Mucosa of rectum (tissue), 2 donors: ENCODE measurements at regions not wholly inside any gene's neighbourhood (a gene's known extent, or its start where the extent isn't known, plus 50 kb on each side); places are given as distances from the start of the nearest gene placed in this dataset.

Experiments
- H3K27ac ChIP-seq, 2 donors: one replicate each; pipeline ENCODE4 v1.7.0; 2013; ENCODE audit warnings: inconsistent platforms in 2 of 2, low read depth in 2 of 2, low read length in 2 of 2
- H3K27me3 ChIP-seq, 2 donors: one replicate each; pipeline ENCODE4 v1.7.0; 2013; ENCODE audit warnings: low read length in 2 of 2; ENCODE audit not compliant: control insufficient read depth in 2 of 2, insufficient read depth in 2 of 2
- H3K36me3 ChIP-seq, 2 donors: one replicate each; pipeline ENCODE4 v1.7.0; 2013; ENCODE audit warnings: low read length in 2 of 2; ENCODE audit not compliant: control insufficient read depth in 2 of 2, insufficient read depth in 2 of 2
- H3K4me1 ChIP-seq, 2 donors: one replicate each; pipeline ENCODE4 v1.7.0; 2013; ENCODE audit warnings: low read length in 2 of 2, mild to moderate bottlenecking in 1 of 2; ENCODE audit not compliant: control insufficient read depth in 2 of 2, insufficient read depth in 2 of 2
- H3K4me3 ChIP-seq, 2 donors: one replicate each; pipeline ENCODE4 v1.7.0; 2013; ENCODE audit warnings: low read length in 2 of 2
- H3K9ac ChIP-seq, 2 donors: one replicate each; pipeline ENCODE4 v1.7.0; 2013; ENCODE audit warnings: low read length in 2 of 2, low read depth in 1 of 2, mild to moderate bottlenecking in 1 of 2
- H3K9me3 ChIP-seq, 2 donors: one replicate each; pipeline ENCODE4 v1.7.0; 2013; ENCODE audit warnings: low read length in 2 of 2; ENCODE audit not compliant: control insufficient read depth in 2 of 2
- donor health status: healthy.
- donor health status: Normal muscosa, but diverticular disease.

GRCh38 chr6:104640761-104641160, 219.0 kb downstream of the HACE1 start:
- Histone ChIP-seq H3K27me3 (no peaks in the 10 kb centered on the region), H3K4me1 (peaks cover 0 to 3% of the 10 kb centered on the region in 2 donors), H3K9ac (no peak overlapping the region), H3K27ac (no peak overlapping the region), H3K36me3 (no peaks in the 10 kb centered on the region), H3K4me3 (no peak overlapping the region), H3K9me3 (no peaks in the 10 kb centered on the region)

DNA sequence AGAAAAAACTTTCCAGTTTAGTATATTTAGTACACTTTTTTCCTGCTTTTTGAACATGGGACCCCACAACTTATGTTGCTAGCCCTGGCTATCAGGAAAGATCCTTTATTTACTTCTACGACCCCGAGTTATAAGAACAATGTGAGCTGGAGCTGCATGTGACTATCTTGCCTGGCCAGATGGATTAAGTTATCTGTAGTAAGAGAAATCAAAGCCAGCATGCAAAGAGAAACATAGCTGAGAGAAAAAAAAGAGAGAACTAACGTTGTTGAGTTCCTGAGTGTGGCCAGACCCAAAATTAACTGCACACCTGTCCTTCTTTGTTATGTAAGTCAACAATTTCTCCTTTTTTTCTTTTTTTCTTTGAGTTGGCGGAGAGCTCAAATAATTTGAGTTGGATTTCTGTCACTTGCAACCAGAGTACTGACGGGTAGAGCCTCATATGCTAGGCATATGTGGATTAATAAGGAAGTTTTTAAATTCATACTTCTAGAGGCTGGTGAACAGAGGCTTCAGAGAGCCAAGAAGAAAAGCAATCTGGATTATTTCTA, 219.5 kb downstream of the HACE1 start:
- H3K27ac ChIP-seq, result no peak overlapping the region
- H3K9me3 ChIP-seq, result no peaks in the 10 kb centered on the region
- no peak overlapping the region for H3K9ac ChIP-seq
- H3K4me1 ChIP-seq, result peaks cover 0 to 3% of the 10 kb centered on the region in 2 donors
- no peaks in the 10 kb centered on the region for H3K27me3 ChIP-seq
- H3K36me3 ChIP-seq, result no peaks in the 10 kb centered on the region
- no peak overlapping the region for H3K4me3 ChIP-seq

DNA sequence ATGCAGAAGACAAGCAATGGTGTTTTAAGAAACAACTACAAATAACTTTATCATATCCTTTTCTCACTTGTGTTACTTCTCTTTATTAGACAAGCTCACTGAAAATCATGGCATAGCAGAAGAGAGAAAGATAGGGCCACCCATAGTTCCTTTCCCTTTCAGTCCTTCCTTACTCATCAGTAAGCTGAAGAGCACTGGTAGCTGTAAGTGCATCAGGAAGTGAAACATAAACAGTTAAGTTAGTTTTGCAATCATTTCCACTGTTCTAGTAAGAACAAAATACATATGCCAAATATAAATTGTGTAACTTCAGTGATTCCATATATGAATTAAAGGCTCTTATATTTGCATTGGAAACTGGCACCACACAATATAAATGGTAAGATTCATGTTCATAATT, 220.1 kb downstream of the HACE1 start:
- H3K4me1 ChIP-seq, result peaks cover 0 to 3% of the 10 kb centered on the region in 2 donors
- H3K36me3 ChIP-seq, result no peaks in the 10 kb centered on the region
- no peak overlapping the region for H3K4me3 ChIP-seq
- H3K9me3 ChIP-seq, result no peaks in the 10 kb centered on the region
- no peak overlapping the region for H3K9ac ChIP-seq
- H3K27ac ChIP-seq, result no peak overlapping the region
- H3K27me3 ChIP-seq, result no peaks in the 10 kb centered on the region

GRCh38 chr6:104638841-104639290, 220.9 kb downstream of the HACE1 start:
- Histone ChIP-seq H3K9me3 (no peaks in the 10 kb centered on the region), H3K27me3 (no peaks in the 10 kb centered on the region), H3K36me3 (no peaks in the 10 kb centered on the region), H3K9ac (no peak overlapping the region), H3K4me1 (peaks cover 0 to 3% of the 10 kb centered on the region in 2 donors), H3K4me3 (no peak overlapping the region), H3K27ac (no peak overlapping the region)

DNA sequence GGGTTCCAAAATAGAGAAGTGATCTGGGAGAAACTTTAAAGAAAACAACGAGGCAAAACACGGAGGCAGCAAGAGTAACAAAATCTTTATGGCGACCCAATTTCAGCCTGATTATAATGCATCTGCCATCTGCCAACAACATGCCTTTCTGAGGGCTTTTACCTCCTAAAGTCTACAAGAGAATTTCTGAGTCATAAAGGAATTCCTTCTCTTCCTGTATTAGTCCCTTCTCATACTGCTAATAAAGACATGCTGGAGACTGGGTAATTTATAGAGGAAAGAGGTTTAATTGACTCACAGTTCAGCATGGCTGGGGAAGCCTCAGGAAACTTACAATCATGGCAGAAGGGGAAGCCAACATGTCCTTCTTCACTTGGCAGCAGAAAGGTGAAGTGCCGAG, 226.6 kb downstream of the HACE1 start:
- no peaks in the 10 kb centered on the region for H3K9me3 ChIP-seq

DNA sequence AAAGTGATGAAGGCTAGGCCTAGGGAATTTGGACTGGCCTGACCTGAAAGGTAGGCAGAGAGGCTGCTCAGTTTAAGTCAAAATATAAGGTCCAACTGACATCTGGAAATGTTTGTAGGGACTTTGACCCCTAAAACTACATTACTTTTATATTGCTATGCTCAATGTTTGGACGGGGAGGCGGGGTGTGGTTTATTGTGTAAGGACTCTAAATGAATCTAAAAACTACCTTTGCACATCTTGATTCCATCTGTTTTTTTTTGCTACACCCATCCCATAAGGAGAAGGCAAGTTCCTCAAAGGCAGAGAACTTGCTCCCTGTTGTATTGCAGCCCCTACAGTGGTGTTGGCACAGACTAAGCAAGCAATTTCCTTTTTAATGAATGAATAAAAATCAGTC, 227.1 kb downstream of the HACE1 start:
- no peaks in the 10 kb centered on the region for H3K9me3 ChIP-seq
- no peaks in the 10 kb centered on the region for H3K27me3 ChIP-seq
- H3K36me3 ChIP-seq, result no peaks in the 10 kb centered on the region
- no peak overlapping the region for H3K4me3 ChIP-seq
- peaks cover 0 to 17% of the 10 kb centered on the region in 2 donors for H3K4me1 ChIP-seq
- H3K27ac ChIP-seq, result peak overlapping the region; percentile 14 to 16
- no peak overlapping the region for H3K9ac ChIP-seq

More for the DNA sequence above, 226.6 kb downstream of the HACE1 start:
- Histone ChIP-seq H3K4me3 (no peak overlapping the region), H3K36me3 (no peaks in the 10 kb centered on the region), H3K4me1 (peaks cover 0 to 17% of the 10 kb centered on the region in 2 donors), H3K9ac (no peak overlapping the region), H3K27me3 (no peaks in the 10 kb centered on the region), H3K27ac (peak overlapping the region; percentile 14 to 16)

DNA sequence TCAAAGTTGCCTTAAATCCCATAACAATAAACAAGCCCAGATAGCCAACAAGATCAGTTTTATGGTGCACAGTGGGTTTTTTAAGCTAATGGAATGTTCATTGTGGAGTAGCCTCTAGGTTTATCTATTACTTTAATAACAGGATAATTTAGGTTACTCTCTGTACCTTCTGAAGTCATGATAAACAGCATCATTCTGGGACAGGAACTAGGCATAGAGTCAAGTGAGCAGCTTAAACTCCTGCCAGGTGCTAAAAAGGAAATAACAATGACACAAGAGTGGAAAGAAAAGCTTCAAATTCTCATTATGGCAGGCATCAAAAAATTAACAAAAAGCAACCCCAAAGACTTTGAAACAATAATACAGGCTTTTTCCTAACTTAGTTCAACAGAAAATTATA, 228.8 kb downstream of the HACE1 start:
- Histone ChIP-seq H3K9me3 (no peaks in the 10 kb centered on the region), H3K9ac (no peak overlapping the region), H3K4me1 (peaks cover 0 to 17% of the 10 kb centered on the region in 2 donors), H3K27me3 (no peaks in the 10 kb centered on the region), H3K4me3 (no peak overlapping the region), H3K27ac (no peak overlapping the region), H3K36me3 (no peaks in the 10 kb centered on the region)

DNA sequence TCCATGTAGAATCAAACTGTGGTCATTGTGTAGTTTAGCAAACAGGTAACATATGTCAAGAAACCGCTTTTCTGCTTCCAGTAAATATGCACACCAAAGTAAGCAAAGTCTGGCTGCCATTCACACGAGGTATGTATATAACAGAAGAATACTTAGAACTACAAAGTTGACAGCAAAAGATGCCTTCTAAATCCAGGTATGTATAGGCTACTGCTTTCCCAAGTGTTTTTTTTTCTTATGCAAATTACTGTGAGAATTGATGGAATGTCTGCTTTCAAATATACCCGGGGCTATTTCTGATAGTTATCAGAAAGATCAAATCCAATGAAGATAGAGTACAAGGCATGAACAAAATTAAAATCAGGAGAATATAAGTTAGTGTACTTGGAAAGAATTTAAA, 229.2 kb downstream of the HACE1 start:
- Histone ChIP-seq H3K9me3 (no peaks in the 10 kb centered on the region), H3K4me3 (no peak overlapping the region), H3K27me3 (no peaks in the 10 kb centered on the region), H3K27ac (no peak overlapping the region), H3K9ac (no peak overlapping the region), H3K4me1 (peaks cover 0 to 17% of the 10 kb centered on the region in 2 donors), H3K36me3 (no peaks in the 10 kb centered on the region)

DNA sequence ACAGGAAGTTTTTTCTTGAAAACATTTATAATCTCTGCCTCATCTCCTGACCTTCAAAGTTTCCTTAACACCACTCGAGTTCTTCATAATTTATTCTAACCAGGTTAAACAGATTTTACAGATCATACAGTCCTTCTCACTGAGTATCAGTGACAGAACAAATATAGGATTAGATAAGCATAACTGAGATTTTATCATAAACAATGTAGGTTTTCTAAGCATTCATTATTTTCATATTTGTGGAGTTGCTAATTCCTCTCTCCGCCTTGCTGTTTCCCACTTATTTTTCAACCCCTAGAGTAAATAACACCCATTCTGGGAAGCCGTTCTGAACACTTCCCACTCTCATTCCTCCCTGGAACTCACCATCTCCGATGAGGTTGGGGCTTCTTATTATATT, 229.9 kb downstream of the HACE1 start:
- H3K36me3 ChIP-seq, result no peaks in the 10 kb centered on the region

DNA sequence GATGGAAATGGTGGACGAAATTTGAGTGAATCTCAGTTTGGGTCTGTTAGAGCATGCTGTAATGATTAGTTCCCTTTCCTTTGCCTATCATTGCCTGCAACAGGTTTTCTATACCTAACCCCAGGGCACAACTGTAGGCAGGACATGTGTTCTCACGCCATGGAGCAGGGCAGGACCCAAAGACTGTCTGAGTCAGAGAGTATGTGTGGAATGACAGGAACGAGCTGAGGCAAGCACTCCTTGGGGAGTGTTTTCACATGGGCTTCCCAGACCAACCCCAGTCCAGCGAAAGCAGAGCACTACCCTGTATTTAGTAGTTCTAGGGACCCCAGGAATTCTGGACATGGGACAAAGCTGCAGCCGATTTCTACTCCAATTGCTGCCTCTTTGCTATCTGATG, 234.2 kb downstream of the HACE1 start:
- Histone ChIP-seq H3K36me3 (no peaks in the 10 kb centered on the region), H3K9ac (no peak overlapping the region), H3K4me1 (peaks cover 0 to 8% of the 10 kb centered on the region in 2 donors), H3K4me3 (no peak overlapping the region), H3K9me3 (no peaks in the 10 kb centered on the region), H3K27me3 (no peaks in the 10 kb centered on the region), H3K27ac (no peak overlapping the region)

More for the DNA sequence above, 229.9 kb downstream of the HACE1 start:
- Histone ChIP-seq H3K27ac (no peak overlapping the region), H3K4me3 (no peak overlapping the region), H3K27me3 (no peaks in the 10 kb centered on the region), H3K4me1 (peaks cover 0 to 17% of the 10 kb centered on the region in 2 donors), H3K9me3 (no peaks in the 10 kb centered on the region), H3K9ac (no peak overlapping the region)
